CD14-positive monocyte (primary cell): ENCODE measurements at regions not wholly inside any gene's neighbourhood (a gene's known extent, or its start where the extent isn't known, plus 50 kb on each side); places are given as distances from the start of the nearest gene placed in this dataset. TPM values are rescaled to one million over a fixed set of nuclear protein-coding genes. Genes with fewer than 3 reads are reported as not detected.

Experiments
- DNase-seq, 3 donors: peaks; one replicate each; pipeline ENCODE4 v3.0.0-alpha.2; 2011 to 2022
- H2AFZ ChIP-seq: 2 replicates; pipeline ENCODE4 v1.6.0; 2012; ENCODE audit warnings: mild to moderate bottlenecking, low read depth, low read length, inconsistent platforms; ENCODE audit not compliant: insufficient read depth, poor library complexity, severe bottlenecking
- H3K27ac ChIP-seq, 2 donors: 1 replicate in 1 of 2; 2 replicates in 1 of 2; pipeline ENCODE4 v1.5.1; 2012 to 2013; ENCODE audit warnings: low read length in 2 of 2, control low read depth in 1 of 2, inconsistent platforms in 1 of 2, low read depth in 1 of 2, mild to moderate bottlenecking in 1 of 2
- H3K27me3 ChIP-seq, 2 donors: one replicate each; pipeline versions ENCODE4 v1.6.0 to v1.6.1; 2011 to 2013; ENCODE audit warnings: low read length in 2 of 2; ENCODE audit not compliant: control insufficient read depth in 2 of 2, insufficient read depth in 2 of 2
- H3K36me3 ChIP-seq, 2 donors: replicated peaks in 1 of 2; 1 replicate in 1 of 2; 2 replicates in 1 of 2; pipeline versions ENCODE4 v1.5.1 to v1.6.1; 2012 to 2013; ENCODE audit warnings: low read length in 2 of 2, control low read depth in 1 of 2, inconsistent platforms in 1 of 2, mild to moderate bottlenecking in 1 of 2; ENCODE audit not compliant: insufficient read depth in 2 of 2, control insufficient read depth in 1 of 2
- H3K4me1 ChIP-seq, 2 donors: 1 replicate in 1 of 2; 2 replicates in 1 of 2; pipeline versions ENCODE4 v1.5.1 to v1.6.1; 2012 to 2013; ENCODE audit warnings: low read length in 2 of 2, control low read depth in 1 of 2, inconsistent platforms in 1 of 2, mild to moderate bottlenecking in 1 of 2, moderate library complexity in 1 of 2; ENCODE audit not compliant: insufficient read depth in 2 of 2, control insufficient read depth in 1 of 2
- H3K4me2 ChIP-seq: replicated peaks from 2 replicates; pipeline ENCODE3; 2012; ENCODE audit warnings: low read length, moderate library complexity, mild to moderate bottlenecking; ENCODE audit not compliant: poor library complexity, severe bottlenecking; ENCODE audit errors: extremely low read depth
- H3K4me3 ChIP-seq, 3 experiments: fragments of 200-600 bp in 1 of 3; sonication (generic) in 1 of 3; replicated peaks in 1 of 3; 1 replicate in 2 of 3; 2 replicates in 1 of 3; pipeline ENCODE4 v1.5.1; 2011 to 2013; ENCODE audit warnings: low read length in 3 of 3, mild to moderate bottlenecking in 3 of 3, control low read depth in 2 of 3, low read depth in 2 of 3, inconsistent platforms in 1 of 3, moderate library complexity in 1 of 3
- H3K79me2 ChIP-seq: 2 replicates; pipeline ENCODE4 v1.6.0; 2012; ENCODE audit warnings: mild to moderate bottlenecking, control low read depth, inconsistent platforms, low read length, moderate library complexity; ENCODE audit not compliant: insufficient read depth
- H3K9ac ChIP-seq: 2 replicates; pipeline ENCODE4 v1.6.0; 2017; ENCODE audit warnings: low read length, mild to moderate bottlenecking; ENCODE audit not compliant: insufficient read depth, poor library complexity, severe bottlenecking
- H3K9me3 ChIP-seq, 2 donors: replicated peaks in 1 of 2; 1 replicate in 1 of 2; 2 replicates in 1 of 2; pipeline versions ENCODE4 v1.5.1 to v1.6.1; 2012 to 2013; ENCODE audit warnings: low read length in 2 of 2, control low read depth in 1 of 2; ENCODE audit not compliant: control insufficient read depth in 1 of 2, insufficient read depth in 1 of 2
- H4K20me1 ChIP-seq: 2 replicates; pipeline ENCODE4 v1.6.0; 2012; ENCODE audit warnings: mild to moderate bottlenecking, low read length, control low read depth, moderate library complexity; ENCODE audit not compliant: insufficient read depth
- H3K27ac Mint-ChIP-seq, 7 donors: one replicate each; pipeline ENCODE4 v1.8.0; 2020; ENCODE audit warnings: mild to moderate bottlenecking in 7 of 7, mixed read lengths in 7 of 7, moderate library complexity in 6 of 7, inconsistent platforms in 2 of 7
- H3K27me3 Mint-ChIP-seq, 3 donors: one replicate each; pipeline ENCODE4 v1.8.0; 2021 to 2022; ENCODE audit warnings: low read depth in 3 of 3, mild to moderate bottlenecking in 3 of 3, mixed read lengths in 3 of 3, moderate library complexity in 3 of 3, inconsistent platforms in 1 of 3
- H3K36me3 Mint-ChIP-seq, 2 donors: one replicate each; pipeline ENCODE4 v1.8.0; 2020; ENCODE audit warnings: mixed read lengths in 2 of 2, inconsistent platforms in 1 of 2, mild to moderate bottlenecking in 1 of 2
- H3K4me1 Mint-ChIP-seq: one replicate; pipeline ENCODE4 v1.8.0; 2020; ENCODE audit warnings: mild to moderate bottlenecking, mixed read lengths
- H3K4me3 Mint-ChIP-seq, 2 donors: one replicate each; pipeline ENCODE4 v1.8.0; 2020; ENCODE audit warnings: mild to moderate bottlenecking in 2 of 2, mixed read lengths in 2 of 2, moderate library complexity in 1 of 2
- H3K9me3 Mint-ChIP-seq, 7 donors: one replicate each; pipeline ENCODE4 v1.8.0; 2020 to 2022; ENCODE audit warnings: mixed read lengths in 7 of 7, mild to moderate bottlenecking in 6 of 7, moderate library complexity in 6 of 7, inconsistent platforms in 2 of 7
- WGBS: methylation state at CpG from one replicate; pipeline ENCODE4 v1.1.5; 2013; ENCODE audit warnings: missing lambda C conversion rate; ENCODE audit not compliant: insufficient coverage; 5-methylcytosine and 5-hydroxymethylcytosine counted together
- intact Hi-C, 2 donors: fragments of 100-400 bp; cut with micrococcal nuclease; formaldehyde crosslinking; loops; one replicate each; pipeline versions ENCODE4 v1.15.0 to v1.15.1; 2023
- small RNA-seq: library from RNA; depleted of rRNA; stranded (forward); fragments of <200 nt; gene quantifications from one replicate; pipeline ENCODE3, GENCODE V24; 2012; ENCODE audit warnings: low read depth; ENCODE audit not compliant: insufficient read length
- TF ChIP-seq, protein P1 (sequence below): fragments of 200-600 bp; IDR thresholded peaks from one replicate; pipeline ENCODE4 v1.8.0; 2022; ENCODE audit warnings: antibody characterized with exemption, mild to moderate bottlenecking

DNA sequence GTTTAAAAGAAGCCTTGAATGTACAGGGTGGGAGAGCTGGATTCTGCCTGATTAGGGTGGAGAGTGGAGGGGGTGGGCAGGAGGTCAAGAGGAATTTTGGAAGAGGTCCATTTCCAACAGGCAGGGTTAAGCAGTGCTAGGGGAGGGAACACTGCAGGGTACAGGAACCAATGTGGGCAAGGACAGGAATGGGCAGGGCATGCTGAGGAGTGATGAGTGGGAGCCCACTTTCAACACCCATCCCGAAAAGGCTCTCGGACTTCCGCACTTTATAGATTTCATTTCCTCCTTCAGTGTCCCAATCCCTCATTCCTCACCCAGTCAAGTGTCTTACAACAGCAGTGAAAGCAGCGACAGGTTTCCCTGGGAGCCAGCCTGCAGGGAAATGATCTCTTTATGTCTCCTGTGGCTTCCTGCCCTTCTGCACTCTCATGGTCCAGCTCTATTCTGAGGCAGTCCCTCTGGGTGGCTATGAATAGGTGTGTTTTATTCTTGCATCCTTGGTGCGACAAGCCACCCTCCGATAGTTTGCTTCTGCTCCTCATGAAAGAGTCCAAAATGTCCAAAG is 50.5 kb upstream of the ZNF507 start:
- 90% methylated on average over 2 of the region's 6 CpGs for WGBS

More for the DNA sequence above, 50.5 kb upstream of the ZNF507 start:
- peak overlapping the region in 1 of 2 donors; percentile 28 for H3K4me3 Mint-ChIP-seq
- H3K4me1 Mint-ChIP-seq, result peaks cover 2% of the 10 kb centered on the region
- DNase-seq, result no peak
- intact Hi-C loops, result no loop called here
- TF ChIP-seq, protein P1, sequence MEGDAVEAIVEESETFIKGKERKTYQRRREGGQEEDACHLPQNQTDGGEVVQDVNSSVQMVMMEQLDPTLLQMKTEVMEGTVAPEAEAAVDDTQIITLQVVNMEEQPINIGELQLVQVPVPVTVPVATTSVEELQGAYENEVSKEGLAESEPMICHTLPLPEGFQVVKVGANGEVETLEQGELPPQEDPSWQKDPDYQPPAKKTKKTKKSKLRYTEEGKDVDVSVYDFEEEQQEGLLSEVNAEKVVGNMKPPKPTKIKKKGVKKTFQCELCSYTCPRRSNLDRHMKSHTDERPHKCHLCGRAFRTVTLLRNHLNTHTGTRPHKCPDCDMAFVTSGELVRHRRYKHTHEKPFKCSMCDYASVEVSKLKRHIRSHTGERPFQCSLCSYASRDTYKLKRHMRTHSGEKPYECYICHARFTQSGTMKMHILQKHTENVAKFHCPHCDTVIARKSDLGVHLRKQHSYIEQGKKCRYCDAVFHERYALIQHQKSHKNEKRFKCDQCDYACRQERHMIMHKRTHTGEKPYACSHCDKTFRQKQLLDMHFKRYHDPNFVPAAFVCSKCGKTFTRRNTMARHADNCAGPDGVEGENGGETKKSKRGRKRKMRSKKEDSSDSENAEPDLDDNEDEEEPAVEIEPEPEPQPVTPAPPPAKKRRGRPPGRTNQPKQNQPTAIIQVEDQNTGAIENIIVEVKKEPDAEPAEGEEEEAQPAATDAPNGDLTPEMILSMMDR, result no peak
- Histone ChIP-seq H3K36me3 (no peaks in the 10 kb centered on the region), H3K79me2 (no peaks in the 10 kb centered on the region), H3K27ac (no peak overlapping the region), H2AFZ (no peak overlapping the region), H4K20me1 (no peaks in the 10 kb centered on the region), H3K9me3 (no peaks in the 10 kb centered on the region), H3K4me3 (no peak overlapping the region), H3K9ac (no peak overlapping the region), H3K4me1 (no peaks in the 10 kb centered on the region), H3K4me2 (no peak overlapping the region), H3K27me3 (no peaks in the 10 kb centered on the region)
- peaks cover 0 to 7% (median 4%) of the 10 kb centered on the region in 7 donors for H3K9me3 Mint-ChIP-seq
- no peak overlapping the region for H3K27ac Mint-ChIP-seq
- no peaks in the 10 kb centered on the region for H3K36me3 Mint-ChIP-seq
- peaks cover 10 to 29% (median 21%) of the 10 kb centered on the region in 3 donors for H3K27me3 Mint-ChIP-seq

Small RNA genes lying in the stretch of these regions (small RNA-seq; reads per million reads assigned to genes)
- gene AC011456.1, result not detected
- gene RNA5SP471, result not detected
- not detected for gene RNA5SP472
- gene RNU6-967P, result not detected
